Muscle layer of duodenum (tissue), 2 donors: ENCODE measurements at regions not wholly inside any gene's neighbourhood (a gene's known extent, or its start where the extent isn't known, plus 50 kb on each side); places are given as distances from the start of the nearest gene placed in this dataset.

Experiments used
- H3K27ac ChIP-seq: one replicate; pipeline ENCODE4 v1.7.0; 2013; ENCODE audit warnings: mild to moderate bottlenecking, low read length
- H3K27me3 ChIP-seq: one replicate; pipeline ENCODE4 v1.7.0; 2013; ENCODE audit warnings: low read depth, mild to moderate bottlenecking, control low read depth, low read length
- H3K36me3 ChIP-seq, 2 donors: one replicate each; pipeline ENCODE4 v1.7.0; 2013; ENCODE audit warnings: low read length in 2 of 2, control low read depth in 1 of 2, mild to moderate bottlenecking in 1 of 2; ENCODE audit not compliant: insufficient read depth in 2 of 2, control insufficient read depth in 1 of 2
- H3K4me1 ChIP-seq, 2 donors: one replicate each; pipeline ENCODE4 v1.7.0; 2013; ENCODE audit warnings: low read length in 2 of 2, mild to moderate bottlenecking in 2 of 2, control low read depth in 1 of 2, moderate library complexity in 1 of 2; ENCODE audit not compliant: insufficient read depth in 2 of 2, control insufficient read depth in 1 of 2
- H3K4me3 ChIP-seq, 2 donors: one replicate each; pipeline ENCODE4 v1.7.0; 2013; ENCODE audit warnings: low read length in 2 of 2, low read depth in 1 of 2, mild to moderate bottlenecking in 1 of 2
- H3K9me3 ChIP-seq, 2 donors: one replicate each; pipeline ENCODE4 v1.7.0; 2013; ENCODE audit warnings: low read length in 2 of 2, control low read depth in 1 of 2, mild to moderate bottlenecking in 1 of 2; ENCODE audit not compliant: control insufficient read depth in 1 of 2
- donor health status: healthy.

- no peaks in the 10 kb centered on the region for H3K27me3 ChIP-seq
- no peak overlapping the region for H3K27ac ChIP-seq
- no peaks in the 10 kb centered on the region for H3K36me3 ChIP-seq
- no peak overlapping the region for H3K4me3 ChIP-seq
- no peaks in the 10 kb centered on the region for H3K4me1 ChIP-seq
- no peaks in the 10 kb centered on the region for H3K9me3 ChIP-seq
Measured at GRCh38 chr3:160154033-160154432, 71.2 kb upstream of the C3orf80 start.

- H3K27ac ChIP-seq: no peak overlapping the region
- no peaks in the 10 kb centered on the region for H3K36me3 ChIP-seq
- H3K27me3 ChIP-seq: no peaks in the 10 kb centered on the region
- H3K4me1 ChIP-seq: no peaks in the 10 kb centered on the region
- no peak overlapping the region for H3K4me3 ChIP-seq
- no peaks in the 10 kb centered on the region for H3K9me3 ChIP-seq
Measured at GRCh38 chr3:160154596-160154995, 70.6 kb upstream of the C3orf80 start.

GRCh38 chr3:160157321-160157720 lies 67.9 kb upstream of the C3orf80 start:
- Histone ChIP-seq H3K27ac (no peak overlapping the region), H3K9me3 (no peaks in the 10 kb centered on the region), H3K4me3 (no peak overlapping the region), H3K27me3 (no peaks in the 10 kb centered on the region), H3K4me1 (no peaks in the 10 kb centered on the region), H3K36me3 (no peaks in the 10 kb centered on the region)

DNA sequence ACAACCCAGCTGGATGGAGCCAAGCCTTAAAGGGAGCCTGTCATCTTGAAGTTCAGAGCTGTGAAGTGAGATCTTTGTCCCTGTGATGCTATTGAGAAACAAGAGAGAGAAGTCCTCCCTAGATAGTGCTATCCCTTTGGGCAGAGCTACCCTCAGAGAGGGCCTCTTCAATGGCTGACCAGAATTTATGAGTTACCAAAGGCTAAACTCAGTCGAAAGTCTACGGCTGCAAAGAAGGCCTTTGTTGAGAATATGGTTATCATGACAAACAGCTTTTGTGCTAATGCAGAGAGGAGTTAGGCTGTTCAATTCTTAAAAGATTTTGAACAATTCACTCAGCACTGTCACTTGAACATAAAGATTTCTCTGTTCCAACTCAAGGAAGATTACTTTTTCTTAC lies 65.9 kb upstream of the C3orf80 start:
- Histone ChIP-seq H3K27me3 (no peaks in the 10 kb centered on the region), H3K27ac (no peak overlapping the region), H3K4me1 (no peaks in the 10 kb centered on the region)

DNA sequence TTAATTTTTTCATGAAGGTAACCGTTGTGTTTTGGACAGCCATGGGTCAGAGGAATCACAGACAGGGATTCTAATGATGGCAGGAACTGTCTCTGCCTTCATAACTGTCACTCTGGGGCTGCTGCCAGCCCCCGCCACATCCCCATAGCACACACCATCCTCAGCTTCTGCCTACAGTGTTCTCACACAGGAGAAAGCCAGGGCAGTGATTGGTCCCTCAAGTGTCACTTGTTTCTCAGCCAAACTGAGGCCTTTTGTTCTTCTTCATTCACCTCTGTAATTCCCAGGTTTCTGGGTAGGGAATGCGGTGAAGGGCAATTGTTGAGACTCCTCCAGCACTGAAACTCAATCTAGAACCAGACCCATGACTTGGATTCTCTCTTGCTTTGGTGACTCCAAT lies 65.4 kb upstream of the C3orf80 start:
- Histone ChIP-seq H3K27me3 (no peaks in the 10 kb centered on the region), H3K4me1 (no peaks in the 10 kb centered on the region), H3K36me3 (no peaks in the 10 kb centered on the region), H3K9me3 (no peaks in the 10 kb centered on the region), H3K4me3 (no peak overlapping the region), H3K27ac (no peak overlapping the region)

More for the DNA sequence above, 65.9 kb upstream of the C3orf80 start:
- Histone ChIP-seq H3K4me3 (no peak overlapping the region), H3K9me3 (no peaks in the 10 kb centered on the region), H3K36me3 (no peaks in the 10 kb centered on the region)

DNA sequence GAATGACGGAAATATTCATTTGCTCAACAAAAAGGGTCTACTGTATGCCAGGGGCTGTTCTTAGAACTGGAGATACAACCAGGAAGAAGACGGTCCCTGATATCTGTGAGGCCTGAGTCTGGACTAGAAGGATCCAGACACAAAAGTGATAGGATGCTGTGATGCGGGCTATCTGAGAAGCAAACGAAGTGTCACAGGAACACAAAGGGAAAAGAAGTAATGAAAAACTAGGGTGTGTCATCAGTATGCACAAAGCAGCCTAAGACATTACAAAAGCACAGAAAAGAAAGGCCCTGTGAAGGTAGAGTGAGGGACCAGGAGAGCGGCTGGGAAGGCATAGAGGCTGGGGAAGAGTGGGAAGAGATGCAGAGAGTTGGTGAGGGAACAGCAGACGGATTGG lies 63.3 kb upstream of the C3orf80 start:
- H3K27me3 ChIP-seq: no peaks in the 10 kb centered on the region
- H3K9me3 ChIP-seq: no peaks in the 10 kb centered on the region
- no peak overlapping the region for H3K4me3 ChIP-seq
- no peaks in the 10 kb centered on the region for H3K4me1 ChIP-seq
- no peaks in the 10 kb centered on the region for H3K36me3 ChIP-seq
- H3K27ac ChIP-seq: no peak overlapping the region

DNA sequence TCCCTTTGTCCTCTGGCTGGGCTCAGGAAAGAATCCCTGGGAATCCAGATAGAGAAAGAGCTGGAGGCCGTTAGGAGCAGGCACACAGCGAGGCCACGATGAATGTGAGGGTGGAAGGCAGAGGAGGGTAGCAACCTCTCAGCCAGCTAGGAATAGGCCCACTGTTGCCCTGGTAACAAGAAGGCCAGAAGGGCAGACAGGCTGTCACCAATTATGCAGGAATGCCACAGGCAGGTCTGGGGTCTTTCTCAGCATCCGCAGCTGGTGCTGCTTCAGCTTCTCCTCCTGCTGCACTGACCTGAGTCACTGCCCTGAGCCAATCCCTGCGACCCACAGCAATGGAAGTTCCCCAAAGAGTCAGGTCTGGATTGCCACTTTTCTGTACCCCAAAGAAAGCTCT lies 62.8 kb upstream of the C3orf80 start:
- H3K4me1 ChIP-seq: no peaks in the 10 kb centered on the region
- H3K27ac ChIP-seq: no peak overlapping the region
- H3K9me3 ChIP-seq: no peaks in the 10 kb centered on the region
- no peaks in the 10 kb centered on the region for H3K36me3 ChIP-seq
- no peak overlapping the region for H3K4me3 ChIP-seq
- no peaks in the 10 kb centered on the region for H3K27me3 ChIP-seq

- H3K27me3 ChIP-seq: no peaks in the 10 kb centered on the region
- no peak overlapping the region for H3K27ac ChIP-seq
- no peaks in the 10 kb centered on the region for H3K36me3 ChIP-seq
- no peaks in the 10 kb centered on the region for H3K9me3 ChIP-seq
- no peak overlapping the region for H3K4me3 ChIP-seq
- H3K4me1 ChIP-seq: no peaks in the 10 kb centered on the region
Measured at GRCh38 chr3:160163229-160163878, 61.9 kb upstream of the C3orf80 start.

DNA sequence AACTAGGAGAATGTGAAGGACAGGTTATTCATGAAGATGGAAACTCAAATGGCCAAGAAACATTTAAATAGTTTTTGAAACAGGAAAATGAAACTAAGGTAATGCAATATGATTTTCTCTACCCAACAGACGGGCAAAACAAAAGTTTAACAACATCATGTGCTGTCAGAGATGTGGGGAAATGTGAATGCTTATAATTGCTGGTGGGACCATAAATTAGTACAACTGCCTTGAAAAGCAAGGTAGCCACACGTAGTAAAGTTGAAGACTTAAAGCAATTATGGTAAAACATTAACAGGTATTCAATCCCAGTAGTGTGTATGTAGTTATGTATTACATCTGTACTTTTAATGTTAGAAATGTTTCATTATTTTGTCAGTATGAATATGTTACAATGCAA lies 57.0 kb upstream of the C3orf80 start:
- no peaks in the 10 kb centered on the region for H3K9me3 ChIP-seq
- no peaks in the 10 kb centered on the region for H3K4me1 ChIP-seq
- no peak overlapping the region for H3K27ac ChIP-seq
- H3K27me3 ChIP-seq: no peaks in the 10 kb centered on the region
- H3K4me3 ChIP-seq: no peak overlapping the region
- H3K36me3 ChIP-seq: no peaks in the 10 kb centered on the region

GRCh38 chr3:160169139-160169976 lies 55.9 kb upstream of the C3orf80 start:
- Histone ChIP-seq H3K4me1 (no peaks in the 10 kb centered on the region), H3K9me3 (no peaks in the 10 kb centered on the region), H3K27me3 (no peaks in the 10 kb centered on the region), H3K36me3 (no peaks in the 10 kb centered on the region), H3K4me3 (no peak overlapping the region), H3K27ac (no peak overlapping the region)

DNA sequence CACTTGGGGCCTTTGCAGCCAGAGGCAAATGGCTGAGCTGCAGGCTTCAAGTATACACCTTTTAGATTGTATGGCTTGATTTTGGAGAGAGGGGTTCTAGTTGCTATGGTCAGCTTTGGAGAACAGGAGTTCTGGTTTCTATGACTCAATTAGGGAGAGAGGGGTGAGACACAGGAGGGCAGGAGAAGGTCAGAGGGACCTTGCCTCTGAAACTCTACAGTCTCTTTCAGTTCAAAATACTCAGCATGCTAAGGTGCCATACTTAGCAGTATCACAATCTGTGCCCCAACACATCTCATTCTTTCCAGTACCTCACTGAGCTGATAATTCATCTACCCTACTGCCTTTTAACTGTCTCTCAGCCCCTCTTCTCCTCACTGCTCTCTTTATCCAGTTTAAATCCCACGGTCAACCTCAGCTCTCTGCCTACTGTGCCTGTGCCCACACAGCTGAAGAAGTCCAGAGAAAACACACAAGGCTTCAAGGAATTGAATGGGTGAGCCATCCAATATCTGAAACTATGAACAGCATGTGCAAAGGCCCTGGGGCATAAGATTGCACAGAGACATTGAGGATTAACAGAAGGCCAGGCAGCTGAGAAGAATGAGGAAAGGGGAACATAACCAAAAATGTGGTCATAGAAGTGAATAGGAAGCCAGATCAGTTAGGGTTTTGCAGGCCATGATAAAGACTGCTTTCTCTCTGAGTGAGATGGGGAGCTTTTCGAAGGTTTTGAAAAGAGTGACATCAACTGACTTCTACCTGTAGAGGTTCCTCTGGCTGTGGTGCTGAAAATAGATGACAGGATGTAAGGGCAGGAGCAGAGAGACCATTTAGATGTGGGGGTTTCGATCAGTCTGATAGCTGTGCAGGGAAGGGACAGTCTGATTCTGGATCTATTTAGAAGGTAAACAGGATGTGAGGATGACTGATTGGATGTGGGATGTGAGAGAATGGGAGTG lies 54.5 kb upstream of the C3orf80 start:
- H3K27me3 ChIP-seq: no peaks in the 10 kb centered on the region
- H3K27ac ChIP-seq: no peak overlapping the region
- no peak overlapping the region for H3K4me3 ChIP-seq

More for the DNA sequence above, 54.5 kb upstream of the C3orf80 start:
- Histone ChIP-seq H3K4me1 (no peaks in the 10 kb centered on the region), H3K9me3 (no peaks in the 10 kb centered on the region), H3K36me3 (no peaks in the 10 kb centered on the region)
